ENCODE measurements at regions not wholly inside any gene's neighbourhood (a gene's known extent, or its start where the extent isn't known, plus 50 kb on each side); places are given as distances from the start of the nearest gene placed in this dataset.

DNA sequence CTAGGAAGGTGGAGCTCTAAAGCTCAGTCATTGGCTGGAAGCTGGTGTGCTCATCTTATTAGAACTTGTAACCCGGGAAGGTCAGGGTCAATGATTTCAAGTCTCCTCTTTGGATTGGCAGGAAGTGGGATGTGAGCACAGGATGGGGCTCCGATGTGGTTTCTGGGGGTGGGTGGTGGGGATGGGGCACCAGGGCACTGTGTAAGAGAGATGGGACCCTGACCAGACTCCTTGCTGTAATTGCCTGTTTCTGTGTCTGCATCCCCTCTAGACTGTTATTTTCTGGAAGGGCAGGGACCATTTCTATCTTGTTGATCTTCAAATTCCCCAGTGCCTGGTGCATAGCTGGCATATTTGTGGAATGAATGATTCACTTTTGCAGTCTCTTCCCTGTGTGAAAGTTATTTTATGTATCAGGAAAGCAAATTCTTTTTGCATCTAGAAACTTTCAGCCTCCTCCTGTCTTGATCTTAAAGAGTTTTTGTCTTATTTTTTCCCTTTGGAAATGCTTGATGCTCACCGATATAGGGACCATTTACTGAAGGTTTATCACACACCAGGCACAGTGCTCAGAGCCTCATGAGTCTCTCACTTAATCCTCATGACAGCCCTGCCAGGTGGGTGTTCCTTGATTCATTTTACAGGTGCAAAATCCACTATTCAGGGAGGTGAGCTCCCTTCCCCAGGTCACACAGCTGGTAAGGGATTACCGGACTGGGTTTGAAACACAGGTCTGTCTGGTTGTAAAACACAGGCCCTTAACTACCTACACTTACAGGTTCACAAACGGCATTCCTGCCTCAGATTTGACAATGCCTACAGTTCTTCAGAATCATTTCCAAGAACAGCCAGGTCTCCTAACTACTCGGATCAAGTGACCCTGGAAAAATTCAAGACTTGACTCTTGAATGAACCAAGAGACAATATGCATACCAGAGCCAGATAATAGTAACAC lies 86.9 kb upstream of the IGF1 start:
- H3K4me3 ChIP-seq (ENCODE audit: low read depth, poor library complexity, severe bottlenecking): no peak overlapping the region
- TF ChIP-seq, protein P1, sequence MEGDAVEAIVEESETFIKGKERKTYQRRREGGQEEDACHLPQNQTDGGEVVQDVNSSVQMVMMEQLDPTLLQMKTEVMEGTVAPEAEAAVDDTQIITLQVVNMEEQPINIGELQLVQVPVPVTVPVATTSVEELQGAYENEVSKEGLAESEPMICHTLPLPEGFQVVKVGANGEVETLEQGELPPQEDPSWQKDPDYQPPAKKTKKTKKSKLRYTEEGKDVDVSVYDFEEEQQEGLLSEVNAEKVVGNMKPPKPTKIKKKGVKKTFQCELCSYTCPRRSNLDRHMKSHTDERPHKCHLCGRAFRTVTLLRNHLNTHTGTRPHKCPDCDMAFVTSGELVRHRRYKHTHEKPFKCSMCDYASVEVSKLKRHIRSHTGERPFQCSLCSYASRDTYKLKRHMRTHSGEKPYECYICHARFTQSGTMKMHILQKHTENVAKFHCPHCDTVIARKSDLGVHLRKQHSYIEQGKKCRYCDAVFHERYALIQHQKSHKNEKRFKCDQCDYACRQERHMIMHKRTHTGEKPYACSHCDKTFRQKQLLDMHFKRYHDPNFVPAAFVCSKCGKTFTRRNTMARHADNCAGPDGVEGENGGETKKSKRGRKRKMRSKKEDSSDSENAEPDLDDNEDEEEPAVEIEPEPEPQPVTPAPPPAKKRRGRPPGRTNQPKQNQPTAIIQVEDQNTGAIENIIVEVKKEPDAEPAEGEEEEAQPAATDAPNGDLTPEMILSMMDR (IDR thresholded peaks at IDR 0.05): no peak
- TF ChIP-seq POLR2A (IDR thresholded peaks at IDR 0.05): no peak
- intact Hi-C loops (cut with DNase I; ENCODE audit: low total_unique reads): no loop called here
- no peak for DNase-seq (ENCODE audit: low spot score in 2 of 2)
- 63 to 70% methylated on average over 6 of the region's 6 CpGs for WGBS, 2 donors

DNA sequence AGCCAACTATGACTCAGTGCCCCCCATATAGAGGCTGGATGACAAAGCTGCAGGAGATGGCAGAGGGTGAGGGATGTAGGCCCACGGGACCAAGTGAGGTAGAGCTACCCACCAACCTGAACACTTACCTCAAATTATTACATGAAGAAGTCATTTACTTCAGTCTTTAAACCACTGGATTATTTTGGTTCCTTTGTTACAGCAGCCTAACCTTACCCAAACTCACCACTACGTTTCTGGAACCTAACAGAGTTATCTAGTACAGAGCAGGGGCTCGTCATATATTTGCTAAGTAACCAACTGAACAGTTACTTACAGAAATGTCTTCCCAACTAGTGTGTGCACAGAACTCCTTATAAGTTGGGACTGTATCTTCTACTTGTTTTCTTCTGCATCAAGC lies 85.2 kb upstream of the IGF1 start:
- DNase-seq (ENCODE audit: low spot score in 2 of 2): no peak
- WGBS, 2 donors: 83 to 93% methylated on average over 3 of the region's 3 CpGs
- H3K4me3 ChIP-seq (ENCODE audit: low read depth, poor library complexity, severe bottlenecking): no peak overlapping the region
- TF ChIP-seq, protein P1 (IDR thresholded peaks at IDR 0.05): no peak
- intact Hi-C loops (cut with DNase I; ENCODE audit: low total_unique reads): no loop called here

DNA sequence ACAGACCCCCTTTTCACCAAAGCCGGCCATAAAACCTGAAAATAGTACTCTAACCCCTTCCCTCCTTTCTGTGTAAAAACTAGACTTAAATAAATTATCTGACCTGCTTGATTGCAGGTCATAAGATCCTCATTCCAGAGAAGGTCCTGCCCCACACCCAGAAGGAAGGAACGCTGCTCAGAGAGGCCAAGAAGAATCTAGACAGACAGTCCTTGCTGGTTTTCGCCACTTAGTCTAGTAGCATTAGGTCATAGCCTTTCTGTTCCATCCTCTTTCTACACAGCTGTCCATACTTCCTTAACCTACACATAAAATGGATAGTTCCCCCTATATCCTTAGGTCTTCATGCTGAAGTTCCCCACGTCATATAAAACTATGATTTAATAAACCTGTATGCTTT lies 83.7 kb upstream of the IGF1 start:
- no peak for DNase-seq (ENCODE audit: low spot score in 2 of 2)
- TF ChIP-seq POLR2A (IDR thresholded peaks at IDR 0.05): no peak
- TF ChIP-seq, protein P1 (IDR thresholded peaks at IDR 0.05): no peak
- H3K4me3 ChIP-seq (ENCODE audit: low read depth, poor library complexity, severe bottlenecking): no peak overlapping the region
- intact Hi-C loops (cut with DNase I; ENCODE audit: low total_unique reads): no loop called here
- 60 to 66% methylated on average over 4 of the region's 4 CpGs for WGBS, 2 donors

DNA sequence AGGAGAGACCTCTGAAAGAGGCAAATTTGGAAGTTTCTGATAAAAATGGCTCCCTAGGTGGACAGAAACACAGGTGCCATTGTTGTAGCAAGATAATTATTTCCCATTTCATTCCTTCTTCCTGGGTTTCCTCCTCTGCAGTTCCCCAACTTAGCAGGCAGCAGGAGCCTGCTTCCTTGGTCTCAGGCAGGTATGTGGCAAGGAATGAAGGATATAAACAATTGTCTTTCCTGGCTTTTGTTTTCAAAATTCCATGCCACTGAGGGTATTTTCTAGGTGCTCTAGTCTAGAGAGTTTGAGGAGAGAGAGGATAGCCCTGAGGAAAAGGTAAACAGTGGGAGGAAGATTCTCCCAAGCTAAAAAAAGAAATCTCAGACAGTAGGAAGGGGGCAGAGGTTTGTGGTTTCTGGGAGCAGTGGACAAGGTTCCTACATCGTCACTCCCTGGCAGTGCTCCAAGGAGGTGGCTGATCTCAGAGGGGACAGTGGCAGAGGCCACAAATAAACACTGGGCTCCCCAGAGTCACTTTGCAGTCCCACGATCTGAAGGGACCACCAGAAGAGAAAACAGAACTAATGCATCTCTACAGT lies 82.6 kb upstream of the IGF1 start:
- H3K4me3 ChIP-seq (ENCODE audit: low read depth, poor library complexity, severe bottlenecking): no peak overlapping the region
- 48 to 55% methylated on average over 2 of the region's 2 CpGs for WGBS, 2 donors
- DNase-seq (ENCODE audit: low spot score in 2 of 2): no peak
- intact Hi-C loops (cut with DNase I; ENCODE audit: low total_unique reads): no loop called here
- no peak for TF ChIP-seq POLR2A (IDR thresholded peaks at IDR 0.05)
- TF ChIP-seq, protein P1 (IDR thresholded peaks at IDR 0.05): no peak

DNA sequence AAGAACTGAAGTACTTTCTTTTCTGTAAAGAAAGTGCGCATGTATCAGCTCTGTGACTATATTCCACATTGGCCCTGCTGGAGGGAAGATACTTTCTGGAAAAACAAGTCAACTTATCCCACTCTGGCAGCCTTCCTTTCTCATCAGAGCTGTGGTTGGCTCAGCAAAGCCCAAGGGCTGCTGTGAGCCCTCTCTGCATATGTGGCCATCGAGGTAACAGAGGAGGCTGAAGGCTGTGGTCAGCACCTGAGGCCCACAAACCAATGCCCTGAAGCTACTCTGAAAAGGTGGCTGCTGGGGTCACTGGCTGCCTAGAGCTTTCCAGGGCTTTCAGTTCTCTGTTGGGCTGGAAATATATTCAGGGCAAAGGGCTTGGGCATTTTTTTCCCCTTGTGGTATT lies 70.8 kb upstream of the IGF1 start:
- no peak for DNase-seq (ENCODE audit: low spot score in 2 of 2)
- no peak overlapping the region for H3K4me3 ChIP-seq (ENCODE audit: low read depth, poor library complexity, severe bottlenecking)
- WGBS, 2 donors: 84 to 90% methylated on average over 2 of the region's 2 CpGs
- intact Hi-C loops (cut with DNase I; ENCODE audit: low total_unique reads): no loop called here
- TF ChIP-seq POLR2A (IDR thresholded peaks at IDR 0.05): no peak

DNA sequence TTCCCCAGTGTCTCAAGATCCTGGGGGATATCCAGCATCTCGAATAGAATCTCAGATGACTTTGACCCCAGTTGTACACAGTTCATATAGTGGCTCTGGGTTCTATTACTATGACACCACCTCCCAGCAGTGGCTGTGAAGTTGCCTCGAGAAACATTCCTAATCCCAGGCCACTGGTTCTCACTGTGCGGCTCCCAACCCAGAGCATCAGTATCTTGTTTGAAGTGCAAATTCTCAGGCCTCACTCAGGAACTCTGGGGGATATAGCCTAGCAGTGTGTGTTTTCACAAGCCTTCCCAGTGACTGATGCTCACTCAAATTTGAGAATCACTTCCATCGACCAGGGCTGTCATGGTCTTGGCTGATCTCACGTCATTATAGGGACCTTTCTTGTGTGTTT lies 69.3 kb upstream of the IGF1 start:
- 67 to 73% methylated on average over 5 of the region's 5 CpGs for WGBS, 2 donors
- H3K4me3 ChIP-seq (ENCODE audit: low read depth, poor library complexity, severe bottlenecking): no peak overlapping the region
- intact Hi-C loops (cut with DNase I; ENCODE audit: low total_unique reads): no loop called here
- DNase-seq (ENCODE audit: low spot score in 2 of 2): no peak
- TF ChIP-seq POLR2A (IDR thresholded peaks at IDR 0.05): no peak
- TF ChIP-seq, protein P1 (IDR thresholded peaks at IDR 0.05): no peak

All from lower leg skin (tissue), 4 donors.